IPS-NIHi7 (cell line): ENCODE measurements at regions not wholly inside any gene's neighbourhood (a gene's known extent, or its start where the extent isn't known, plus 50 kb on each side); places are given as distances from the start of the nearest gene placed in this dataset.
A peak's percentile ranks its signal among the peaks of the same experiment; 100 is the strongest.

ENCODE experiments used
- DNase-seq: peaks from one replicate; pipeline ENCODE4 v3.0.0; 2012; ENCODE audit warnings: mixed read lengths; ENCODE audit errors: extremely low spot score

- DNase-seq: no peak
Observed at GRCh38 chr22:27382947-27383346, 418.6 kb downstream of the MN1 start.

DNA sequence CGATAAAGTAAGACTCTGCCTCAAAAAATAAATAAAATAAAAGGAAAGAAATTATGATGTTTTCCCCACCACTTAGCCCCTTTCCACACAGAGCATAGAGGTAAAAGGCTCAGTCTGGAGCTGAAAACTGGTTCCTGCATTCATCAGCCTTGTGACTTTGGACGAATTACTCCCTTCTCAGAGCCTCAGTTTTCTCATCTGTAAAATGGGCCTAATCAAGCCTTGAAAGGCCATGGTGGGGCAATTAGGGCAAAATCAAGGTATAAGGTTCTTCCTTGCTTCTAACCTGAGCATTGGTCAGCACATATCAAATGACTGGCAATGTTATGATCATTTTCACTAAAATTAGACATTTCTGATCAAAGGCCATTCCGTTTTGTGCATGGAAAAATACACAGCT, 417.7 kb downstream of the MN1 start:
- DNase-seq: no peak

DNA sequence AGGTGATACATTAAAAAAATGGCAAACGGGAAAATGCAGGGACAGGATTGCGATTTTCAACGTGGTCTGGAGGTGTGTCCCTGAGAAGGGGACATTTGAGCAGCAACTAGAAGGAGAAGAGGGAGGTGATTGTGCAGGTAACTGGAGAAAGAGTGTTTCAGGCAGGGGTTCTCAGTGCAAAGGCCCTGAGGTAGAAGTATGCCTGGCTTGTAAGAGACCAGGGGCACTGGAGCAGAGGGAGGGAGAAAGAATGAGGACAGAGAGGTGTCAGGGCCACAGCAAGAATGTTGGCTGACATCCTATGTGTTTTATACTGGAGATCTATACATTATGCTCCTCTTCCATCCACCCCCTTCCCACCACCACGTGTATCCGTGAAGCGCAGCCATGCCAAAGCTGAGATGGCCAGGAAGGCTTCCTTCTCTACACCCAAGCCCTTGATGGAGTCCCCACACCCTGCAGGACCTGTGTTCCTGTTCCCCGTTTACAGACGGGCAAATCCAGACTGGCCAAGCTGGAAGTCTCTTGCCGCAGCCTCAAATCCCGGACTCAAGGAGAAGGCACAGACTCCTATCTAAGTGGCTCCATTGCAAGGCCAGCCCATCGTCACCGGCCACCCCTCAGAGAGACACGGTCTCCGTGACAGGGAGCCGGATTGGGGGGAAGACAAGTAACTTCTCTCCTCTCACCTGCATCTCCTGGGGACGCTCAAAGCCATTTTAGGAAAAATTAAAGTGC, 416.1 kb downstream of the MN1 start:
- no peak for DNase-seq

DNA sequence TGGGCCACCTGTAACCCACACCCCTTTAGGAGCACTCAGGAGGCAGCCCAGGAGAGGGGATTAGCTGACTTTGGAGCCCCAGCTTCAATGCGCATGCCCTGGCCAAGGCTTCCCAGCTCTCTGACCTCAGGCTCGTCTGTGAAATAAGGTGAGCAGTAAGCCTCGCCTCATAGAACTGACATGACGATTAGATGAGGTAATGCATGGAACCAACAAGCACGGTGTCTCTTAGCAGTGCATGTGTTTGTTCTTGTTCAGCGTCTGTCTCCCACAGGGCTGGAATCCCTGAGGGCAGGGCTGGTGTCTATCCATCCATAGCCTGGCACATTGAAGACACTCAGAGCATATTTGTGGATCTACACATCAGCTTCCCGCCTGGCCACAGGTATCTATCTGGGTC, 415.4 kb downstream of the MN1 start:
- DNase-seq: no peak

- no peak for DNase-seq
Observed at GRCh38 chr22:27387561-27387960, 414.0 kb downstream of the MN1 start.

GRCh38 chr22:27388090-27388600, 413.4 kb downstream of the MN1 start:
- DNase-seq: no peak

DNA sequence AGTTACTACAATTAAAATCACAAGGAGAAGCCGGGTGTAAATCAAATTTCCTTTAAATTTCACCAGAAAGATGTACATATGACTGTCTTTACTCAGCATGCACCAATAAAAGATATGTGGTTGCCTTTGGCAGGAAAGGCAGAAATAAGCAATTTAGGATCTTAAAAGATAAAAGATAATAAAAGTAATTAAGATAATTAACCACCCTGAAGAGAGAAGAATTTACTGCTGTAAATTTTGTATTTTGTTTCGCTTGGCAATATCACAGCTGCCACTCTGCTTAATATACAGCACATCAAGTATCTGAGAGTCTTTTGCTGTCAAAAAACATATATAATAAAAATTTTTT, 411.9 kb downstream of the MN1 start:
- no peak for DNase-seq

DNA sequence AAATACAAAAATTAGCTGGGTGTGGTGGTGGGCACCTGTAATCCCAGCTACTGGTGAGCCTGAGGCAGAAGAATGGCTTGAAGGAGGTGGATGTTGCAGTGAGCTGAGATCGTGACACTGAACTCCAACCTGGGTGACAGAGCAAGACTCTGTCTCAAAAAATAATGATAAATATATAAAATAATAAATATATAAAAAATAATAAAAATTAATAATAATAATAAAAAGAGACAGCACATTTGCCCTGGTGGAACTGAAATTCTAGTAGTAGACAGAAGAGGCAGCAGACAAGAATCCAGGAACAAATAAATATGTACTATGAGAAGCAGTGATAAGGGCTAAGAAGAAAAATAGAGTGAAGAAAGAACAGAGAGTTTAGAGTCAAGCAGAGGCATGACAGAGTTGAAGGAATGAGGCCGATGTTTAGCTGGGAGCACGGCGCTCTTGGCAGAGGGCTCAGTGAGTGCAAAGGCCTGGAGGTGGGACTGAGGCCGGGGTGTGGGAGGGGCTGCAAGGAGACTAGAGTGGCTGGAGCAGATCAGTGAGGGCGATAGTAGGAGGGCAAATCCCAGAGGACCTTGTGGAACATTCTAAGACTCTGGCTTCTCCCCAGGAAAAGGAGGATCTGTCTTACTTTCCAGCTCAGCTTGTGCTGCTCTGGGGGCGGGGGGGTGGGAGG, 410.3 kb downstream of the MN1 start:
- DNase-seq: peak; percentile 54

DNA sequence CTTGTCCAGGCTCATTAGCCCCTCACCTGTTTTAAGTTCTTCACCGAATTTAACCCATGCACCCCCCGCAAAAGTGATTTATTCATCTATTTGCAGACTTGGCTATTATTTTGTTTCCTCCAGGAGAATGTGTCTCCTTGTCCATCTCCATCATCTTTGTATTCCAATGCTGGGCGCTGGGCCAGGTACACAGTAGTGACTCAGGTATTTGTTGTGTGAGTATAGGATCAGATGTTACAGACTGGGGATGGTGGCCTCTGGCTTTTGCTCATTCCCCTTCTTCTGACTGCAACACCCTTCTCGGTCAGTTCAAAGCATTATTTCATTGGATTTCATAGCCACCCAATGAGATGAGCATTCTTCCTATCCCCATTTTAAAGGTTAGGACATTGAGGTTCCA, 408.2 kb downstream of the MN1 start:
- no peak for DNase-seq

GRCh38 chr22:27394806-27395404, 406.7 kb downstream of the MN1 start:
- no peak for DNase-seq

DNA sequence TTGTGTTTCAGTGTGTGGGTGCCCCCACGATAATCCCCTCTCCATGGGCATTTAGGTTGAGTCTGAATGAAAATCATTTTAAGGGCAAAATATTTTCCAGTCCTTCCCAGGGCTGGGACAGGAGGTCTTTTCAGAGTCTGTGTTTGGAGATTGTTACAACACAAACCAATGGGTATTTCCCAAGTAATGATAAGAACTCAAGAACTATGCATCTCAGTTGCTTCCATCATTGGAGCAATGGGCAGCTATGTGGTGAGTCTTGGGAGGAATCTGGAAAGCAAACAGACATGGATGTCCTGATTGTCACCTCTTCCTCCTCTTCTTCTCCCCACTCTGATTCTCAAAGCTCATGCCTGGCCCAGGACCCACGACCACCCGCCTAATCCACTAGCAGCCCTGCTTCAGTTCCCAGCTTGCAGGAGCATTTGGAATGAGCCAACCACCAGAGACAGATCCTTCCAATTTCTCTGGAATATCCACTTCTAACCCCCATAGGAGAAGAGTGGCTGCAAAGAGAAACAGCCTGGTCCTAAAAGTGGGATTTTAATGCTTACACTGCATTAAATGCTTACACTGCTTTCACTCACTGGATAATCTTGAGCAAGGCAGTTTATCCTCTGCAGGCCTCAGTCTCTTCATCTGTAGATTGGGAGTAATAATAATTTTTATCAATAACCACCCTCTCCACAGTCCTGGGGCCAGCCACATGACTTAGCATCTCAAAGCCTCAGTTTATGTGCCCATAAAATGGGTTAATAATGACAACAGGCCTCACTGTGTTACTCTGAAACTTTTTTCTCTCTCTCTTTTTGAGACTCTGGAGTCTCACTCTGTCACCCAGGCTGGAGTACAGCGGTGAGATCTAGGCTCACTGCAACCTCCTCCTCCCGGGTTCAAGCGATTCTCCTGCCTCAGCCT, 404.3 kb downstream of the MN1 start:
- no peak for DNase-seq

DNA sequence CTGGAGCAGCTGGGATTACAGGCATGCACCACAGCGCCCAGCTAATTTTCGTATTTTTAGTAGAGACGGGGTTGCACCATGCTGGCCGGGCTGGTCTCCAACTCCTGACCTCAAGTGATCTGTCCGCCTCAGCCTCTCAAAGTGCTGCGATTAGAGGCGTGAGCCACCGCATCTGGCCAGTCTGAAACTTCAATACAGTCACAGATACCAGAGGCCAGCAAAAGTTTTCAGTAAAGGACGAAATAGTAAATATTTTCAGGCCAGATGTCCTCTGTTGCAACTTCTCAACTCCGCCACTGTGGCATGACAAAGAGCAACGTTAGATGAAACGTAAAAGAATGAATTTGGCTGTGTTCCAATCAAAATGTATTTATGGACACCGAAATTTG, 403.6 kb downstream of the MN1 start:
- no peak for DNase-seq

GRCh38 chr22:27399161-27399560, 402.4 kb downstream of the MN1 start:
- no peak for DNase-seq

DNA sequence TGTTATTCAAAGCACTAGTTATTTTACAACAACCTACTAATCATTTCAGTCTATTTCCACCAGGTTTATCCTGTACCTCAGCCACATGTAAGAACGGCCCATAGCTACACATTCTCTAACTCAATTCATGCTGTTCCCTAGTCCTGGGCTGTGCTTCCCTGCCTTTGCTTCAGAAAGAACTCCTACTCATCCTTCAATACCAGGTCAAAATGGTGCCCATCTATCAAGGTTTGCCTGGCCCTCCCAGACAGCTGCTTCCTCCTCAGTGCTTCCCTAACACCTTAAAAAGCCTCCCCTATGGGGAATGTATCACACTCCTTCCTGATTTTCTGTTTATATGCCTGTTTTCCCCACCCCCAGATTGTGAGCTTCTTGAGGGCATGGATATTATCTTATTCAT, 400.7 kb downstream of the MN1 start:
- no peak for DNase-seq

DNA sequence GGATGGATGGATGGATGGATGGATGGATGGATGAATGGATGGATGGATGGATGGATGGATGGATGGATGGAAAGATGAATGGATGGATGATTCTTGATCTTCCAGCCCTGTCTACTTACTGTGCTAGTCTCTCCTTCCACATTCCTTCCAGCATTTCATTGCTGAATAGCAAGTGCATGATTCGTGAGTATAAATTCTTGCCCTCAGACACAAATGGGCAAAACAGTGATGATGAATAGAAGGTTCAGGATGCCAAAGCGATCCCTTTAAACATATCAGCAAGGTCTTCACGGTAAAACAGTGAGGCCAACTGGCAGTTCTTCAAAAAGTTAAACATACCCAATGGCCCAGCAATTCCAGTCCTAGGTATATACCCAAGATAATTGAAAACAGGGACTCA, 400.2 kb downstream of the MN1 start:
- no peak for DNase-seq

DNA sequence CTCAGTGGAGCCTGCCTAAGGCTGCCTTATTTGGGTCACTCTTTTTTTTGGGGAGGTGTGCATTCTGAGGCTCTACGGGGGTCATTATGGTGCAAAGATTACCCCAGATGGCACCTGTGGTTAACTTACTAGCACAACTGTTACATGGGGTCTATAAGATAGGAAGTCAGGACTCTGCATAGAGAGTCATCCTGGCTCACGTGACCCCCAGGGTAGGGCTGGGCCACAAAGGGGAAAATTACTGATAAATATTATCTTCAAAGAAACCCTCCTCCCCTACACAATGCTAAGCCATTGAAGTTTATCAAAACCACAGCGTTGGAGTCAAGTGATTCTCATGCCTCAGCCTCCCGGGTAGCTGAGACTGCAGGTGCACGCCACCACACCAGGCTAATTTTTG, 397.1 kb downstream of the MN1 start:
- no peak for DNase-seq

DNA sequence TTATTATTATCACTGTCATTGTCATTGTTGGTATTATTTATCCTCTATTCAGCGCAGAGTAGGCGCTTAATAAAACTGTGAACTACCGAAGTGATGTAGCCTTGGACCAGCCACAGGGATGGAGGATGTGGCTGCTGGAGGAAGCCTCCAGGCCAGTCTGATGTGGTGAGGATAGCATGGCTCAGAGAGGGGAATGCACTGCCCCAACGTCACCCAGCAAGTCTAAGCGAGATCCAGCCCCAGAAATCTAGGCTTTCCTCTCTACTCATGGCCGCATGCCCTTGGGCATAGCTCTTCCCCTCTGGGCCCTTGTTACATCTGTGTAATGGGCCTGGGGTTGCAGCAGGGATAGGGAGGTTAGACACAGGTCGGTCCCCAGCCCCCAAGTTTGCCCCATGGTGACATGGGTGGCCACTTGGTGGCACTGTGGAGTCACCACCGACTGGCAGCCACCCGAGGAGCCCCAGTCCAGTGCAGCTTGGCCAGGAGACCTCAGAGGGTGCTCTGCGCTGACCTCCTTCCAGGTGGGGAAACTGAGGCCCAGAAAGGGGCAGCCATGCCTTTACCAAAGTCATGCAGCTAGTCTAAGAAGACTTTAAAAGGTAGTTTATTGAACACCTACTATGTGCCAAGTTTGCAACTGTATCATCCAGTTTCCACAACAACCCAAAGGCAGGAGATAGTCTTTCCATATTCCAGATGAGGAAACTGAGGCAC, 395.7 kb downstream of the MN1 start:
- peak; percentile 92 for DNase-seq

DNA sequence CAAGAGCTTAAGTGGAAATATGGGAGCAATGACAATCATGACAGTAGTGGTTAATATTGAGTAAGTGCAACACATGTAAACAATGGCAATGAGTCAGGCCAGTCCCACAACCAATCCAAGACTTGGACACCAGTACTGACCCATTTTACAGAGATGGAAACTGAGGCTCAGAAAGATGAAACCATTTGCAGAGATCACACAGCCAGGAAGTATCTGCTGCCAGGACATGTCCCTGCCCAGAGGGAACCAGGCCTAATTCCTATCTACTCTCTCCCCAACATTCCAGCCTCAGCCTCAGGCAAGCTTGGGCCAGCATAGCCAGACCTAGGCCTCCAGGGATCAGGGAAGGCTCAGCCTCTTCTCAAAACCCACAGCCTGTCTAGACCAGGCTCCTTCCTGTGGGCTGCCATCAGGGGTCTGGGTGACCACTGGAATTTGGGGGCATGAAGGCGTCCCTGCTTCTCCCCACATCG, 395.1 kb downstream of the MN1 start:
- no peak for DNase-seq

DNA sequence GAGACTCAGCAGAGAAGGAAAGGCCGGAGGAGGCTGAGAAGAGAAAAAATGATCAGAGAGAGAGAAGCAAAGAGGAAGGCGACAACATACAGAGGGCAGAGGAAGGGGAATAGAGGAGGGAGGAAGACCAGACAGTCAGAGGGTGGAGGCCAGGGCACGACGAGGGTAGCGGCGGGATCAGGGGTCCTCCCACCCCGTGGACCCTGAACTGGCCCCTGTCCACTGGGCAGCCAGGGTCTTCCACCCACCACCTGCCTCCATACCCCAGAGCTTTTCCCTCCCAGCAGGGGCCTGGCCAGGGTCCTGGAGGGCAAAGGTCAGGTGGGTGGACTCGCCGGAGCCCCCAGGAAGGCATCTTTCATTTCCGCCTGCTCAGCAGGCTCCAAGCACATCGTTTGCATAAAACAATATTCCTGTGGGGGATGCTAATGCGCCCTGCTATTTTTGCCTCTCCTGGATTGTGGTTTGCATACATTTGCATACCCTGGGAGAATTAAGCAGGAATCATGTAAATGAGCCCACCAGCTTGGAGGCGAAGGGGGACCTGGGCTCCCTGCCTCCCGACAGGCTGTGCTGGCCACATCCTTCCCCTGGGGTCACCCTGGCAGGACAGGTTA, 394.1 kb downstream of the MN1 start:
- no peak for DNase-seq

- DNase-seq: no peak
Observed at GRCh38 chr22:27408068-27408467, 393.5 kb downstream of the MN1 start.

GRCh38 chr22:27409299-27409698, 392.3 kb downstream of the MN1 start:
- DNase-seq: no peak
